A673 (cell line): ENCODE measurements at regions not wholly inside any gene's neighbourhood (a gene's known extent, or its start where the extent isn't known, plus 50 kb on each side); places are given as distances from the start of the nearest gene placed in this dataset.

Experiments used
- BruUV-seq: library from RNA; stranded (reverse); fragments of 400-500 nt; replicated peaks from 2 replicates; lab custom pipeline; 2021; lab: Mats Ljungman, UMichigan
- CTCF ChIA-PET: fragments of 300-600 bp; sonication (Branson Sonifier 250); formaldehyde crosslinking; loops from one replicate; lab custom pipeline; 2022; ENCODE audit warnings: antibody characterized with exemption; lab: Charles Lee
- POLR2A ChIA-PET: fragments of 300-600 bp; sonication (Branson Sonifier 250); formaldehyde crosslinking; loops from one replicate; lab custom pipeline; 2022; ENCODE audit warnings: antibody characterized with exemption; ENCODE audit not compliant: low non-redundant PET; lab: Charles Lee
- DNase-seq: peaks from one replicate; pipeline ENCODE4 v3.0.0-alpha.2; 2015; ENCODE audit warnings: low spot score
- H3K27ac ChIP-seq: fragments of 200-600 bp; sonication (generic); 2 replicates; pipeline ENCODE4 v1.5.1; 2016; ENCODE audit warnings: mixed run types, low read depth, mild to moderate bottlenecking, mixed read lengths, antibody characterized with exemption, low read length; ENCODE audit not compliant: poor library complexity, severe bottlenecking
- H3K27me3 ChIP-seq: fragments of 200-600 bp; sonication (generic); replicated peaks from 2 replicates; pipeline ENCODE4 v1.6.1; 2017; ENCODE audit warnings: mixed run types, low read depth, mild to moderate bottlenecking, mixed read lengths, antibody characterized with exemption, low read length; ENCODE audit not compliant: insufficient read depth, poor library complexity
- H3K36me3 ChIP-seq: fragments of 200-600 bp; sonication (generic); 2 replicates; pipeline ENCODE4 v1.6.1; 2016; ENCODE audit warnings: mixed run types, mild to moderate bottlenecking, mixed read lengths, antibody characterized with exemption, low read length; ENCODE audit not compliant: insufficient read depth, poor library complexity, severe bottlenecking
- H3K4me1 ChIP-seq: fragments of 200-600 bp; sonication (generic); 2 replicates; pipeline ENCODE4 v1.6.1; 2017; ENCODE audit warnings: mixed run types, mild to moderate bottlenecking, mixed read lengths, antibody characterized with exemption, low read length; ENCODE audit not compliant: insufficient read depth, poor library complexity, severe bottlenecking
- H3K4me3 ChIP-seq: fragments of 200-600 bp; sonication (generic); 2 replicates; pipeline ENCODE4 v1.5.1; 2016; ENCODE audit warnings: low read depth, mixed run types, mild to moderate bottlenecking, mixed read lengths, low read length; ENCODE audit not compliant: poor library complexity, severe bottlenecking
- H3K9me3 ChIP-seq: fragments of 200-600 bp; sonication (generic); 2 replicates; pipeline ENCODE4 v1.6.1; 2016; ENCODE audit warnings: mixed run types, low read depth, mild to moderate bottlenecking, mixed read lengths, antibody characterized with exemption, low read length; ENCODE audit not compliant: poor library complexity, severe bottlenecking
- EZH2 ChIP-seq: fragments of 200-600 bp; sonication (generic); IDR thresholded peaks from 2 replicates; pipeline ENCODE4 v1.6.1; 2017; ENCODE audit warnings: borderline replicate concordance, low read depth, mild to moderate bottlenecking, mixed read lengths, antibody characterized with exemption, low read length; ENCODE audit not compliant: poor library complexity, severe bottlenecking
- intact Hi-C: fragments of 100-400 bp; cut with micrococcal nuclease; formaldehyde crosslinking; loops from one replicate; pipeline ENCODE4 v1.10.0; 2022; ENCODE audit not compliant: unreplicated experiment
- TF ChIP-seq, protein P1 (sequence below): fragments of 300-800, 200-600 bp; sonication (generic); conservative IDR thresholded peaks from 2 replicates; pipeline ENCODE4 v1.5.1; 2017; ENCODE audit warnings: low read depth, mild to moderate bottlenecking, antibody characterized with exemption, low read length, moderate library complexity, mixed read lengths

DNA sequence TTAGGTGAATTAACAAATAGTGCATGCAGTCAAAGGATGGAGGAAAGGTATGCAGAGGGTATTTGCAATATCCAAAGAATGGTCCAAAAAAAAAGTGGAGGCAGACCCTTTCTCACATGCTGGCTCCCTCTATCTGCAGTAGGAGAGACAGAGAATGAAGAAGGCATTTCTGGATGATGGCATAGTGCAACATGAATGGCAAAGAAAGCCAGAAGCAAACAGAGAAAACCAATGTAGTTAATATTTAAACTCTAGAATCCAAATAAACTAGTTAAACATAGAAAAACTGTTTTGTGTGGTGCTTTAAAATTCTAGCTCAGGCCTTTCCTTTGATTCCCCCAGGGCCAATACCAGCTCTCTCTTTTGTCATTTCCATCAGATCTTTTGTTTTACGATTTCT, 403.1 kb upstream of the WWC1 start:
- H3K27ac ChIP-seq = no peak overlapping the region
- no peaks in the 10 kb centered on the region for H3K36me3 ChIP-seq
- H3K27me3 ChIP-seq = no peaks in the 10 kb centered on the region
- intact Hi-C loops = no loop called here
- ChIA-PET CTCF (no interaction called here), POLR2A (no interaction called here)
- no TSS peak for BruUV-seq
- H3K4me3 ChIP-seq = no peak overlapping the region
- no peak for DNase-seq
- TF ChIP-seq EZH2 = no peak
- TF ChIP-seq, protein P1, sequence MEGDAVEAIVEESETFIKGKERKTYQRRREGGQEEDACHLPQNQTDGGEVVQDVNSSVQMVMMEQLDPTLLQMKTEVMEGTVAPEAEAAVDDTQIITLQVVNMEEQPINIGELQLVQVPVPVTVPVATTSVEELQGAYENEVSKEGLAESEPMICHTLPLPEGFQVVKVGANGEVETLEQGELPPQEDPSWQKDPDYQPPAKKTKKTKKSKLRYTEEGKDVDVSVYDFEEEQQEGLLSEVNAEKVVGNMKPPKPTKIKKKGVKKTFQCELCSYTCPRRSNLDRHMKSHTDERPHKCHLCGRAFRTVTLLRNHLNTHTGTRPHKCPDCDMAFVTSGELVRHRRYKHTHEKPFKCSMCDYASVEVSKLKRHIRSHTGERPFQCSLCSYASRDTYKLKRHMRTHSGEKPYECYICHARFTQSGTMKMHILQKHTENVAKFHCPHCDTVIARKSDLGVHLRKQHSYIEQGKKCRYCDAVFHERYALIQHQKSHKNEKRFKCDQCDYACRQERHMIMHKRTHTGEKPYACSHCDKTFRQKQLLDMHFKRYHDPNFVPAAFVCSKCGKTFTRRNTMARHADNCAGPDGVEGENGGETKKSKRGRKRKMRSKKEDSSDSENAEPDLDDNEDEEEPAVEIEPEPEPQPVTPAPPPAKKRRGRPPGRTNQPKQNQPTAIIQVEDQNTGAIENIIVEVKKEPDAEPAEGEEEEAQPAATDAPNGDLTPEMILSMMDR = peak; percentile 46
- H3K4me1 ChIP-seq = peaks cover 35% of the 10 kb centered on the region
- H3K9me3 ChIP-seq = no peaks in the 10 kb centered on the region

DNA sequence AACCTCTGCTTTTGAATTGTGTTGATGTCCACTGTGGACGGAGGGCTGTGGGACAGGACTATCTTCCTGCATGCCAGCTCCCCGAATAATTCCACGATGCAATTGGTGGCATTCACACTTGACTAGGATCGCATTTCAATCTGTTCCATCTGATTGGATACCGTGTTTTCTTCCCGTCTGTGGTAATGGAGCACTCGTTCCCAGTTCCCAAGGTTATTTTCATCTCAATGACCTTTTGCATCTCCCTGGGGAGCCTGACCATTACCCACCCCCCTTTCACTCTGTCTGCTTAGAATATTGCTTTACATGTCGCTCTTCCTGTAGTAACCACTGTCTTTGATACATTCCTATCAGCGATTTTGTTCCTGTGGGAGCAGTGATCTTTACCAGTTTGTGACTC, 402.2 kb upstream of the WWC1 start:
- ChIA-PET CTCF (no interaction called here), POLR2A (no interaction called here)
- no peak overlapping the region for H3K4me3 ChIP-seq
- H3K27me3 ChIP-seq = no peaks in the 10 kb centered on the region
- H3K27ac ChIP-seq = peak overlapping the region; percentile 40
- TF ChIP-seq, protein P1 = no peak
- no TSS peak for BruUV-seq
- intact Hi-C loops = no loop called here
- H3K36me3 ChIP-seq = no peaks in the 10 kb centered on the region
- H3K4me1 ChIP-seq = peaks cover 44% of the 10 kb centered on the region
- no peaks in the 10 kb centered on the region for H3K9me3 ChIP-seq
- DNase-seq = no peak

DNA sequence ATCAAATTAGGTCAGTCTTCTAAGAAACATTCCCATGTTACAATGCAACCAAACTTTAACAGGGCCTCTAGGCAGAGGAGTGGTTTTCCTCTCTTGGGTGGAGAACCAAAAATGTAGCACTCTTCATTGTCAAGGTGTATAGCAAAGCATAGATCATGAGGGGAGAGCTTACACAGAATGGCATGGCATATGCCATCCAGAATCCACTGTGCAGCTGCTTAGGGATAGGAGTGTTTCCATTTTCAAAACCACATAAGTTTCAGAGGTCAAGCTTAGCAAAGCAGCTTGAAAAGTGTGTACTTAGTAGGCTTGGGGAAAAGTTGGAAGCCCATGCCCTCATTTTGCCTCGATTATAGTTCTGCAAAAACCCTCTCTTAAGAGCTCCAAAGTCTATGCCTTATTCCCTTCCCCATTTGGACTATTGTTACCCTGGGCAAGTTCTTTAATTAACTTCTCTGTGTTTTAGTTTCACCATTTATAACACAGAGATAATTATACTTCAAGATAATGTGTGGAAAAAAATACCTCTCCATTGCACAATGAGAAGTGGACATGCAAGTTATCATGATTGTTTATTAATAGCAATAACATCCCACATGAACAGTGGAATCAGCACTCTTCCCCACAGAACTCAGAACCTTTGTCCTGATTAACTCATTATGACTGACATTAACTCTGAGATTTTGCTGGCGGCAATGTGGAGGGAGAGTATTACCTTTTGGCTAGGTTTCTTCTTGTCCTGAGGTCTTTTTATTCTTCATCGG, 398.9 kb upstream of the WWC1 start:
- POLR2A ChIA-PET = interaction anchor here (0.7 kb wide), 1 partner anchor 464 kb away, joined by 3 read pairs; no protein-coding TSS in a partner anchor
- DNase-seq = no peak
- H3K36me3 ChIP-seq = no peaks in the 10 kb centered on the region
- intact Hi-C loops = loop anchor here (5.0 kb wide), 1 partner anchor 170 kb away; no protein-coding TSS in a partner anchor
- H3K27ac ChIP-seq = peak overlapping the region; percentile 93
- TSS peak; percentile 64 for BruUV-seq
- no peaks in the 10 kb centered on the region for H3K27me3 ChIP-seq
- CTCF ChIA-PET = no interaction called here
- H3K4me3 ChIP-seq = no peak overlapping the region
- TF ChIP-seq, protein P1 = no peak
- TF ChIP-seq EZH2 = no peak
- H3K9me3 ChIP-seq = no peaks in the 10 kb centered on the region
- H3K4me1 ChIP-seq = peaks cover 67% of the 10 kb centered on the region
